H1 (cell line): ENCODE measurements at regions not wholly inside any gene's neighbourhood (a gene's known extent, or its start where the extent isn't known, plus 50 kb on each side); places are given as distances from the start of the nearest gene placed in this dataset.

ENCODE experiments used
- CTCF ChIA-PET: fragments of 300-600 bp; sonication (Branson Sonifier 250); formaldehyde crosslinking; loops from one replicate; lab custom pipeline; 2021; ENCODE audit not compliant: partially characterized antibody; lab: Charles Lee
- POLR2A ChIA-PET: fragments of 300-600 bp; sonication (Branson Sonifier 250); formaldehyde crosslinking; loops from one replicate; lab custom pipeline; 2021; ENCODE audit warnings: inconsistent platforms; ENCODE audit not compliant: partially characterized antibody; lab: Charles Lee
- DNase-seq, 2 experiments: peaks; one replicate each; pipeline versions ENCODE4 v3.0.0 to v3.0.0-alpha.2; 2010 to 2022; ENCODE audit warnings: low spot score in 2 of 2, low read depth in 1 of 2, mixed read lengths in 1 of 2
- FAIRE-seq: peaks from 2 replicates; lab custom pipeline; 2011; peaks lifted over from hg19 to GRCh38; lab: Jason Lieb, UNC
- H2AFZ ChIP-seq: 2 replicates; pipeline ENCODE4 v1.8.1; 2012; ENCODE audit warnings: low read length, inconsistent platforms
- H2AK5ac ChIP-seq: 2 replicates; pipeline ENCODE4 v1.6.1; 2013; ENCODE audit warnings: low read depth, low read length
- H2BK120ac ChIP-seq: replicated peaks from 2 replicates; pipeline ENCODE3; 2013; ENCODE audit warnings: low read depth, low read length, inconsistent platforms
- H2BK12ac ChIP-seq: 2 replicates; pipeline ENCODE4 v1.6.1; 2013; ENCODE audit warnings: low read depth, low read length
- H2BK15ac ChIP-seq: 2 replicates; pipeline ENCODE4 v1.6.1; 2013; ENCODE audit warnings: low read length
- H2BK20ac ChIP-seq: 2 replicates; pipeline ENCODE4 v1.6.1; 2013; ENCODE audit warnings: low read length
- H2BK5ac ChIP-seq: 2 replicates; pipeline ENCODE4 v1.6.1; 2013; ENCODE audit warnings: low read depth, low read length
- H3K14ac ChIP-seq: 2 replicates; pipeline ENCODE4 v1.6.1; 2013; ENCODE audit warnings: inconsistent platforms; ENCODE audit not compliant: insufficient read length
- H3K18ac ChIP-seq: 2 replicates; pipeline ENCODE4 v1.6.1; 2013; ENCODE audit warnings: low read length; ENCODE audit errors: extremely low read depth
- H3K23ac ChIP-seq: 2 replicates; pipeline ENCODE4 v1.6.1; 2013; ENCODE audit warnings: inconsistent platforms; ENCODE audit not compliant: insufficient read length
- H3K23me2 ChIP-seq: 2 replicates; pipeline ENCODE4 v1.6.1; 2013; ENCODE audit warnings: low read depth, low read length
- H3K27ac ChIP-seq: 2 replicates; pipeline ENCODE4 v1.6.1; 2011; ENCODE audit warnings: low read depth, low read length, inconsistent platforms
- H3K27me3 ChIP-seq, 4 experiments: replicated peaks in 1 of 4; 1 replicate in 1 of 4; 2 replicates in 3 of 4; pipeline versions ENCODE4 v1.6.1 to v1.8.1; 2011 to 2013; ENCODE audit warnings: low read length in 3 of 4, mild to moderate bottlenecking in 3 of 4, inconsistent platforms in 2 of 4, mixed read lengths in 2 of 4, moderate library complexity in 1 of 4; ENCODE audit not compliant: control insufficient read depth in 3 of 4, insufficient read depth in 3 of 4; ENCODE audit errors: extremely low read depth in 1 of 4
- H3K36me3 ChIP-seq, 4 experiments: 2 replicates each; pipeline versions ENCODE4 v1.6.1 to v1.8.1; 2011 to 2013; ENCODE audit warnings: mild to moderate bottlenecking in 4 of 4, low read length in 3 of 4, moderate library complexity in 2 of 4, control low read depth in 1 of 4, inconsistent platforms in 1 of 4; ENCODE audit not compliant: insufficient read depth in 4 of 4, control insufficient read depth in 2 of 4
- H3K4ac ChIP-seq: replicated peaks from 2 replicates; pipeline ENCODE3; 2013; ENCODE audit warnings: low read length, low read depth, mixed read lengths, inconsistent platforms; ENCODE audit not compliant: insufficient read length
- H3K4me1 ChIP-seq, 4 experiments: replicated peaks in 1 of 4; 1 replicate in 1 of 4; 2 replicates in 3 of 4; pipeline versions ENCODE4 v1.6.1 to v1.8.1; 2011 to 2013; ENCODE audit warnings: low read length in 3 of 4, inconsistent platforms in 2 of 4, mixed read lengths in 1 of 4; ENCODE audit not compliant: insufficient read depth in 4 of 4, control insufficient read depth in 3 of 4
- H3K4me2 ChIP-seq, 2 experiments: 2 replicates each; pipeline versions ENCODE4 v1.6.1 to v1.8.1; 2011 to 2013; ENCODE audit warnings: low read depth in 2 of 2, low read length in 2 of 2, control low read depth in 1 of 2, inconsistent platforms in 1 of 2, mild to moderate bottlenecking in 1 of 2; ENCODE audit not compliant: insufficient read depth in 1 of 2
- H3K4me3 ChIP-seq, 4 experiments: fragments of 200-600, 300-600 bp in 1 of 4; sonication (generic), shearing (Covaris generic), sonication (Bioruptor Twin) in 1 of 4; 2 replicates each; pipeline versions ENCODE4 v1.5.1 to v1.8.1; 2011 to 2016; ENCODE audit warnings: low read length in 4 of 4, low read depth in 3 of 4, control low read depth in 2 of 4, inconsistent platforms in 2 of 4, mild to moderate bottlenecking in 2 of 4, mixed read lengths in 1 of 4, moderate library complexity in 1 of 4; ENCODE audit not compliant: insufficient read depth in 2 of 4; ENCODE audit errors: extremely low read depth in 1 of 4
- H3K56ac ChIP-seq: replicated peaks from 2 replicates; pipeline ENCODE3; 2013; ENCODE audit warnings: low read depth, mild to moderate bottlenecking, mixed read lengths, low read length, inconsistent platforms; ENCODE audit not compliant: insufficient read length
- H3K79me1 ChIP-seq: 2 replicates; pipeline ENCODE4 v1.6.1; 2013; ENCODE audit warnings: low read depth, low read length, control low read depth
- H3K79me2 ChIP-seq, 2 experiments: 2 replicates each; pipeline versions ENCODE4 v1.6.1 to v1.8.1; 2012 to 2013; ENCODE audit warnings: low read length in 2 of 2, mild to moderate bottlenecking in 2 of 2, inconsistent platforms in 1 of 2; ENCODE audit not compliant: insufficient read depth in 2 of 2, control insufficient read depth in 1 of 2
- H3K9ac ChIP-seq, 4 experiments: replicated peaks in 1 of 4; 1 replicate in 1 of 4; 2 replicates in 3 of 4; pipeline versions ENCODE4 v1.6.1 to v1.8.1; 2011 to 2013; ENCODE audit warnings: low read depth in 3 of 4, low read length in 3 of 4, control low read depth in 2 of 4, mild to moderate bottlenecking in 2 of 4, moderate library complexity in 2 of 4, inconsistent platforms in 1 of 4; ENCODE audit errors: extremely low read depth in 1 of 4
- H3K9me3 ChIP-seq, 2 experiments: 2 replicates each; pipeline versions ENCODE4 v1.6.1 to v1.8.1; 2012 to 2013; ENCODE audit warnings: mild to moderate bottlenecking in 2 of 2, moderate library complexity in 2 of 2, control low read depth in 1 of 2, inconsistent platforms in 1 of 2, low read depth in 1 of 2, low read length in 1 of 2, mixed read lengths in 1 of 2; ENCODE audit not compliant: insufficient read depth in 2 of 2
- H4K20me1 ChIP-seq, 2 experiments: replicated peaks in 1 of 2; 2 replicates each; pipeline versions ENCODE3 to v1.8.1; 2011 to 2013; ENCODE audit warnings: inconsistent platforms in 2 of 2, low read length in 2 of 2, mild to moderate bottlenecking in 1 of 2; ENCODE audit not compliant: insufficient read depth in 2 of 2, control insufficient read depth in 1 of 2
- H4K5ac ChIP-seq: 2 replicates; pipeline ENCODE4 v1.6.1; 2013; ENCODE audit warnings: low read length, low read depth, mixed read lengths, inconsistent platforms; ENCODE audit not compliant: insufficient read length
- H4K8ac ChIP-seq: 2 replicates; pipeline ENCODE4 v1.8.0; 2013; ENCODE audit warnings: mild to moderate bottlenecking, moderate library complexity, low read length, inconsistent platforms; ENCODE audit not compliant: insufficient read depth; ENCODE audit errors: extremely low read depth
- H4K91ac ChIP-seq: replicated peaks from 2 replicates; pipeline ENCODE3; 2013; ENCODE audit warnings: low read length, mixed read lengths, inconsistent platforms; ENCODE audit not compliant: insufficient read length
- BACH1 ChIP-seq: IDR thresholded peaks from 2 replicates; pipeline ENCODE4 v1.6.1; 2012; ENCODE audit warnings: low read length, improper control_type of control experiment
- BCL11A ChIP-seq, 2 experiments: IDR thresholded peaks; one replicate each; pipeline ENCODE4 v1.6.1; 2011; ENCODE audit warnings: low read depth in 2 of 2, low read length in 2 of 2, mild to moderate bottlenecking in 2 of 2
- CHD1 ChIP-seq: IDR thresholded peaks from 2 replicates; pipeline ENCODE4 v1.6.1; 2012; ENCODE audit warnings: low read depth, low read length, improper control_type of control experiment
- CTBP2 ChIP-seq: IDR thresholded peaks from 2 replicates; pipeline ENCODE4 v1.7.0; 2011; ENCODE audit warnings: borderline replicate concordance, mild to moderate bottlenecking, moderate library complexity, mixed read lengths, low read length; ENCODE audit not compliant: insufficient read depth, insufficient read length
- EGR1 ChIP-seq: IDR thresholded peaks from 2 replicates; pipeline ENCODE4 v1.6.1; 2011; ENCODE audit warnings: low read depth, low read length, borderline replicate concordance
- JUND ChIP-seq: IDR thresholded peaks from 2 replicates; pipeline ENCODE4 v1.6.1; 2011; ENCODE audit warnings: mild to moderate bottlenecking, improper control_type of control experiment, low read length
- KDM4A ChIP-seq: IDR thresholded peaks from one replicate; pipeline ENCODE4 v1.7.1; 2012; ENCODE audit warnings: low read depth, mild to moderate bottlenecking, moderate library complexity, low read length, inconsistent platforms; ENCODE audit not compliant: severe bottlenecking
- POLR2A ChIP-seq, 2 experiments: IDR thresholded peaks; 1 replicate in 1 of 2; 2 replicates in 1 of 2; pipeline ENCODE4 v1.6.1; 2011; ENCODE audit warnings: low read depth in 2 of 2, low read length in 2 of 2, mild to moderate bottlenecking in 2 of 2; ENCODE audit errors: control extremely low read depth in 1 of 2
- SP2 ChIP-seq: IDR thresholded peaks from 2 replicates; pipeline ENCODE4 v1.6.1; 2012; ENCODE audit warnings: mild to moderate bottlenecking, low read length, inconsistent platforms
- TEAD4 ChIP-seq: IDR thresholded peaks from 2 replicates; pipeline ENCODE4 v1.6.1; 2012; ENCODE audit warnings: low read depth, low read length, inconsistent platforms, mixed read lengths
- WGBS, 2 experiments: shearing (Covaris generic) in 1 of 2; methylation state at CpG; one replicate each; pipeline versions ENCODE4 v1.1.6 to v1.1.7; 2013 to 2015; ENCODE audit warnings: low lambda C conversion rate in 2 of 2, mixed read lengths in 2 of 2, inconsistent platforms in 1 of 2, low coverage in 1 of 2, missing lambda C conversion rate in 1 of 2; ENCODE audit not compliant: insufficient replicate concordance in 2 of 2, insufficient coverage in 1 of 2, insufficient read length in 1 of 2; ENCODE audit errors: extremely low coverage in 1 of 2, missing lambda C conversion rate in 1 of 2; 5-methylcytosine and 5-hydroxymethylcytosine counted together
- TF ChIP-seq, protein P1 (sequence below): IDR thresholded peaks from 2 replicates; pipeline ENCODE4 v1.6.1; 2012; ENCODE audit warnings: inconsistent platforms
- TF ChIP-seq, protein P2 (sequence below): IDR thresholded peaks from 2 replicates; pipeline ENCODE4 v1.6.1; 2012; ENCODE audit warnings: low read length, inconsistent platforms

DNA sequence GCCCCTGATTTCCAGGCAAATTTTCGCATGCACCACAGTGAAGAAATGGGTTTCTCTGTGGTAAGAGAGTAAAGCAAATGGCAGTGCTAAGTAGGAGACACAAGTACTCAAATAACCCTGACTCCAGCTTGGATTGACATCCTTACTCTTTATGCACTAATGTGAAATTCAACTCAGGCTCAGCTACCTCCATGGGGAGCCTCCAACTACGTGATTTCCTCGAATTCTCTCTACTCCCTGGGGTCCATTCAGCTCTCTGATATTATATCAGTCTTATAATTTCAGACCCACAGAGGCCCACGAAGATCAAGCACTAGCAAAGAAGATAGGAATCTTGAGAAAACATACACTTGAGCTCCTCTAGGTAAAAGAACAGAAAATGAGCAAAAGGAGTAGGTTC is 407.6 kb upstream of the CCDC54 start:
- H3K4me3 ChIP-seq = no peak overlapping the region
- no peak overlapping the region for H2BK5ac ChIP-seq
- no peaks in the 10 kb centered on the region for H4K20me1 ChIP-seq
- no peaks in the 10 kb centered on the region; a peak in 2 of 7 replicates for H3K4me1 ChIP-seq
- H4K91ac ChIP-seq = no peak overlapping the region
- no peak overlapping the region for H2BK12ac ChIP-seq
- H3K27me3 ChIP-seq = no peaks in the 10 kb centered on the region
- H3K4me2 ChIP-seq = no peak overlapping the region
- H3K9ac ChIP-seq = no peak overlapping the region
- FAIRE-seq = no peak
- no peak overlapping the region for H3K56ac ChIP-seq
- H2AK5ac ChIP-seq = no peak overlapping the region
- no peaks in the 10 kb centered on the region for H3K23me2 ChIP-seq
- no peak overlapping the region for H2AFZ ChIP-seq
- H3K9me3 ChIP-seq = no peaks in the 10 kb centered on the region
- no peak overlapping the region for H2BK120ac ChIP-seq
- H3K36me3 ChIP-seq = no peaks in the 10 kb centered on the region
- H3K79me2 ChIP-seq = no peaks in the 10 kb centered on the region
- H4K8ac ChIP-seq = no peak overlapping the region
- POLR2A ChIA-PET = no interaction called here
- WGBS, 2 experiments = 78% methylated on average over 4 of the region's 4 CpGs; no CpG with 5 or more reads in 1 of the 2 experiments
- no peak overlapping the region for H3K4ac ChIP-seq
- H2BK20ac ChIP-seq = no peak overlapping the region
- H2BK15ac ChIP-seq = no peak overlapping the region
- CTCF ChIA-PET = interaction anchor here (1.0 to 1.3 kb wide), 2 partner anchors 31 to 360 kb away, joined by 3 read pairs; no protein-coding TSS in a partner anchor
- no peak overlapping the region for H3K23ac ChIP-seq
- H4K5ac ChIP-seq = no peak overlapping the region
- no peak for DNase-seq
- H3K14ac ChIP-seq = no peak overlapping the region
- no peaks in the 10 kb centered on the region for H3K79me1 ChIP-seq
- H3K18ac ChIP-seq = no peak overlapping the region
- H3K27ac ChIP-seq = no peak overlapping the region
- TF ChIP-seq BACH1 (no peak), CTBP2 (no peak), EGR1 (no peak), JUND (no peak), SP2 (no peak), TEAD4 (no peak), POLR2A (IDR thresholded peaks at IDR 0.05; ENCODE audit: control extremely low read depth in 1 of 2, low read depth in 2 of 2, low read length in 2 of 2) (no peak), BCL11A (IDR thresholded peaks at IDR 0.05; ENCODE audit: low read depth in 2 of 2, low read length in 2 of 2) (no peak), CHD1 (no peak), KDM4A (no peak)
- TF ChIP-seq, protein P1, sequence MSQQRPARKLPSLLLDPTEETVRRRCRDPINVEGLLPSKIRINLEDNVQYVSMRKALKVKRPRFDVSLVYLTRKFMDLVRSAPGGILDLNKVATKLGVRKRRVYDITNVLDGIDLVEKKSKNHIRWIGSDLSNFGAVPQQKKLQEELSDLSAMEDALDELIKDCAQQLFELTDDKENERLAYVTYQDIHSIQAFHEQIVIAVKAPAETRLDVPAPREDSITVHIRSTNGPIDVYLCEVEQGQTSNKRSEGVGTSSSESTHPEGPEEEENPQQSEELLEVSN = no peak
- TF ChIP-seq, protein P2, sequence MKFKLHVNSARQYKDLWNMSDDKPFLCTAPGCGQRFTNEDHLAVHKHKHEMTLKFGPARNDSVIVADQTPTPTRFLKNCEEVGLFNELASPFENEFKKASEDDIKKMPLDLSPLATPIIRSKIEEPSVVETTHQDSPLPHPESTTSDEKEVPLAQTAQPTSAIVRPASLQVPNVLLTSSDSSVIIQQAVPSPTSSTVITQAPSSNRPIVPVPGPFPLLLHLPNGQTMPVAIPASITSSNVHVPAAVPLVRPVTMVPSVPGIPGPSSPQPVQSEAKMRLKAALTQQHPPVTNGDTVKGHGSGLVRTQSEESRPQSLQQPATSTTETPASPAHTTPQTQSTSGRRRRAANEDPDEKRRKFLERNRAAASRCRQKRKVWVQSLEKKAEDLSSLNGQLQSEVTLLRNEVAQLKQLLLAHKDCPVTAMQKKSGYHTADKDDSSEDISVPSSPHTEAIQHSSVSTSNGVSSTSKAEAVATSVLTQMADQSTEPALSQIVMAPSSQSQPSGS = no peak
